ENCODE measurements at regions not wholly inside any gene's neighbourhood (a gene's known extent, or its start where the extent isn't known, plus 50 kb on each side); places are given as distances from the start of the nearest gene placed in this dataset.

- TF ChIP-seq CTCF (IDR thresholded peaks at IDR 0.05; ENCODE audit: insufficient read depth, low read length, poor library complexity, severe bottlenecking) (no peak), EZH2phosphoT487 (conservative IDR thresholded peaks at IDR 0.05; ENCODE audit: low read length) (no peak)
Measured at GRCh38 chr10:9577746-9578145, 1439.9 kb upstream of the CELF2 start.
